Activated CD4-positive, alpha-beta T cell treated with anti-CD3 and anti-CD28 coated beads for 1 hour (primary cell): ENCODE measurements at regions not wholly inside any gene's neighbourhood (a gene's known extent, or its start where the extent isn't known, plus 50 kb on each side); places are given as distances from the start of the nearest gene placed in this dataset.
"Not testable (repeated sequence)": the region's sequence is repeated elsewhere in the genome, so short reads cannot be mapped to it uniquely, and the experiment has no call there.

Experiments used
- DNase-seq: peaks from one replicate; pipeline ENCODE4 v3.0.0-alpha.2; 2020

GRCh38 chr3:106083207-106083606 lies 214.4 kb upstream of the CBLB start:
- DNase-seq, result no peak

GRCh38 chr3:106083854-106084253 lies 215.0 kb upstream of the CBLB start:
- DNase-seq, result no peak

- DNase-seq, result no peak
Measured at GRCh38 chr3:106086038-106086437, 217.2 kb upstream of the CBLB start.

GRCh38 chr3:106086636-106087035 lies 217.8 kb upstream of the CBLB start:
- no peak for DNase-seq

- no peak for DNase-seq
Measured at GRCh38 chr3:106088304-106088703, 219.5 kb upstream of the CBLB start.

- no peak for DNase-seq
Measured at GRCh38 chr3:106088899-106089298, 220.1 kb upstream of the CBLB start.

- no peak for DNase-seq
Measured at GRCh38 chr3:106089806-106090205, 221.0 kb upstream of the CBLB start.

GRCh38 chr3:106092792-106093191 lies 224.0 kb upstream of the CBLB start:
- no peak for DNase-seq

- DNase-seq, result no peak
Measured at GRCh38 chr3:106093616-106094015, 224.8 kb upstream of the CBLB start.

- DNase-seq, result no peak
Measured at GRCh38 chr3:106097817-106098435, 229.1 kb upstream of the CBLB start.

GRCh38 chr3:106103383-106103782 lies 234.6 kb upstream of the CBLB start:
- DNase-seq, result no peak

GRCh38 chr3:106104078-106104477 lies 235.3 kb upstream of the CBLB start:
- DNase-seq, result no peak

GRCh38 chr3:106108925-106109324 lies 240.1 kb upstream of the CBLB start:
- DNase-seq, result no peak

GRCh38 chr3:106112561-106112960 lies 243.7 kb upstream of the CBLB start:
- not testable (repeated sequence) for DNase-seq

- no peak for DNase-seq
Measured at GRCh38 chr3:106113747-106114146, 244.9 kb upstream of the CBLB start.

- no peak for DNase-seq
Measured at GRCh38 chr3:106114220-106114619, 245.4 kb upstream of the CBLB start.

GRCh38 chr3:106114848-106115247 lies 246.0 kb upstream of the CBLB start:
- no peak for DNase-seq

GRCh38 chr3:106115557-106115956 lies 246.7 kb upstream of the CBLB start:
- no peak for DNase-seq

GRCh38 chr3:106116733-106117489 lies 248.1 kb upstream of the CBLB start:
- no peak for DNase-seq

- no peak for DNase-seq
Measured at GRCh38 chr3:106117490-106117858, 248.7 kb upstream of the CBLB start.

- no peak for DNase-seq
Measured at GRCh38 chr3:106119614-106120082, 250.8 kb upstream of the CBLB start.

GRCh38 chr3:106120356-106120755 lies 251.5 kb upstream of the CBLB start:
- DNase-seq, result no peak

GRCh38 chr3:106121491-106122289 lies 252.9 kb upstream of the CBLB start:
- DNase-seq, result no peak

GRCh38 chr3:106124818-106125217 lies 256.0 kb upstream of the CBLB start:
- DNase-seq, result no peak
